ENCODE measurements at regions not wholly inside any gene's neighbourhood (a gene's known extent, or its start where the extent isn't known, plus 50 kb on each side); places are given as distances from the start of the nearest gene placed in this dataset.

GRCh38 chr12:84551373-84551772, 361.2 kb downstream of the SLC6A15 start:
- no peak for TF ChIP-seq CTCF (IDR thresholded peaks at IDR 0.05; ENCODE audit: borderline replicate concordance)
- Histone ChIP-seq H3K9me3 (replicated peaks) (no peaks in the 10 kb centered on the region), H3K4me3 (no peak overlapping the region), H3K36me3 (no peaks in the 10 kb centered on the region), H3K4me1 (no peaks in the 10 kb centered on the region), H3K27me3 (ENCODE audit: low read depth) (no peaks in the 10 kb centered on the region), H3K27ac (replicated peaks) (no peak overlapping the region)
- intact Hi-C loops (cut with micrococcal nuclease), result no loop called here
- DNase-seq, result no peak

GRCh38 chr12:84550518-84550917, 362.1 kb downstream of the SLC6A15 start:
- Histone ChIP-seq H3K36me3 (no peaks in the 10 kb centered on the region), H3K27me3 (ENCODE audit: low read depth) (no peaks in the 10 kb centered on the region), H3K27ac (replicated peaks) (no peak overlapping the region), H3K4me3 (no peak overlapping the region), H3K9me3 (replicated peaks) (no peaks in the 10 kb centered on the region), H3K4me1 (no peaks in the 10 kb centered on the region)
- DNase-seq, result no peak
- TF ChIP-seq CTCF (IDR thresholded peaks at IDR 0.05; ENCODE audit: borderline replicate concordance), result no peak
- intact Hi-C loops (cut with micrococcal nuclease), result no loop called here

- intact Hi-C loops (cut with micrococcal nuclease), result no loop called here
- Histone ChIP-seq H3K9me3 (replicated peaks) (no peaks in the 10 kb centered on the region), H3K27me3 (ENCODE audit: low read depth) (no peaks in the 10 kb centered on the region), H3K4me1 (no peaks in the 10 kb centered on the region), H3K27ac (replicated peaks) (no peak overlapping the region), H3K4me3 (no peak overlapping the region), H3K36me3 (no peaks in the 10 kb centered on the region)
- TF ChIP-seq CTCF (IDR thresholded peaks at IDR 0.05; ENCODE audit: borderline replicate concordance), result no peak
- no peak for DNase-seq
These were observed 370.3 kb downstream of the SLC6A15 start for GRCh38 chr12:84542289-84542688.

DNA sequence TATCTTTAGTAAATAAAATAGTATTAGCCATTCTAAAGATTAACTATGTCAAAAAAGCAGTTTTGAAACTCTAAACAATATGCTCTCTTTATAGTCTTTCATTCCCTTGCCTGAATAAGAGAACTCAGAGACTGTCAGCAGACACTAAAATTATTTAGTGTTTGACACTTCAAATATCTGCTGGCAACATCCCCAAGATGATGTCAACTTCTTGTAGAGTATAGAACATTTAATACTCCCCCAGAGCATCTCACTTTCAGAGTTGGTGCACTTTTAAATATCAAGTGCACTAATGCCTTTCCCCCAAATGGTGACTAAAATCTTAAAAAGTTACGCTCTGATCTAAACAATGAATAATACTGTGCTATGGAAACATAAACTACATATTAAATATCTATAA, 374.9 kb downstream of the SLC6A15 start:
- no peaks in the 10 kb centered on the region for H3K4me1 ChIP-seq

GRCh38 chr12:84512751-84513150, 399.8 kb downstream of the SLC6A15 start:
- intact Hi-C loops (cut with micrococcal nuclease), result no loop called here
- Histone ChIP-seq H3K4me1 (peaks cover 11% of the 10 kb centered on the region), H3K27me3 (ENCODE audit: low read depth) (no peaks in the 10 kb centered on the region), H3K36me3 (no peaks in the 10 kb centered on the region), H3K9me3 (replicated peaks) (no peaks in the 10 kb centered on the region), H3K4me3 (no peak overlapping the region), H3K27ac (replicated peaks) (no peak overlapping the region)
- TF ChIP-seq CTCF (IDR thresholded peaks at IDR 0.05; ENCODE audit: borderline replicate concordance), result no peak
- no peak for DNase-seq

More for the DNA sequence above, 374.9 kb downstream of the SLC6A15 start:
- no peak for DNase-seq
- TF ChIP-seq CTCF (IDR thresholded peaks at IDR 0.05; ENCODE audit: borderline replicate concordance), result no peak
- Histone ChIP-seq H3K36me3 (no peaks in the 10 kb centered on the region), H3K4me3 (no peak overlapping the region), H3K27me3 (ENCODE audit: low read depth) (no peaks in the 10 kb centered on the region), H3K9me3 (replicated peaks) (no peaks in the 10 kb centered on the region), H3K27ac (replicated peaks) (no peak overlapping the region)
- intact Hi-C loops (cut with micrococcal nuclease), result no loop called here

- intact Hi-C loops (cut with micrococcal nuclease), result no loop called here
- Histone ChIP-seq H3K27ac (replicated peaks) (peak overlapping the region; percentile 71), H3K9me3 (replicated peaks) (no peaks in the 10 kb centered on the region), H3K27me3 (ENCODE audit: low read depth) (no peaks in the 10 kb centered on the region), H3K36me3 (no peaks in the 10 kb centered on the region), H3K4me3 (peak overlapping the region; percentile 22), H3K4me1 (peaks cover 25% of the 10 kb centered on the region)
- peak; percentile 32 for DNase-seq
- TF ChIP-seq CTCF (IDR thresholded peaks at IDR 0.05; ENCODE audit: borderline replicate concordance), result no peak
These were observed 403.7 kb downstream of the SLC6A15 start for GRCh38 chr12:84508851-84509260.
